Vagina (tissue), 2 donors: ENCODE measurements at regions not wholly inside any gene's neighbourhood (a gene's known extent, or its start where the extent isn't known, plus 50 kb on each side); places are given as distances from the start of the nearest gene placed in this dataset.

Source experiments
- POLR2A ChIP-seq, 2 donors: fragments of 450-650 bp; IDR thresholded peaks; one replicate each; pipeline ENCODE4 v1.6.1; 2017; ENCODE audit warnings: antibody characterized with exemption in 2 of 2, mild to moderate bottlenecking in 2 of 2, moderate library complexity in 2 of 2
- TF ChIP-seq, protein P1 (sequence below), 3 experiments: fragments of 450-650 bp in 2 of 3; fragments of 200-600 bp in 1 of 3; sonication (generic) in 1 of 3; IDR thresholded peaks; one replicate each; pipeline ENCODE4 v1.5.1; 2017 to 2019; ENCODE audit warnings: antibody characterized with exemption in 3 of 3, mild to moderate bottlenecking in 2 of 3, moderate library complexity in 2 of 3

DNA sequence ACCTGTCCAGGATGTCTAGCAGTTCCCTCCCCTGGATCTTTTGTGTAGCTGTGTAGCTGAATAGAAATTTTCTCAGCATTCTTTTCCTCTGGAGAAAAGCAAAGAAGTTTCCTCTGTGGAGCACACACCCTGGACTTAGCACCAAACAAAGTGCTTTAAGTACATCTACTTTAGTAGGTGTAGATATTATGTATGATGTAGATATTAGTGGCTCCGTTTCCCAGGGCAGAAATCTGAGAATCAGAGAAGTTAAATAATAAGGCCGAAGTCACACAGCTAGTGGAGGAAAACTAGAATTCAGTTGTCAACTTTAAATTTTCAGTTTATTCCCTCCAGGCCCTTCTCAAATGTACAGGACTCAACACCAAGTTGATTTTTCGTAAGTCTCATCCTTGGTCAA, 401.7 kb upstream of the NR2F2 start:
- TF ChIP-seq, protein P1, sequence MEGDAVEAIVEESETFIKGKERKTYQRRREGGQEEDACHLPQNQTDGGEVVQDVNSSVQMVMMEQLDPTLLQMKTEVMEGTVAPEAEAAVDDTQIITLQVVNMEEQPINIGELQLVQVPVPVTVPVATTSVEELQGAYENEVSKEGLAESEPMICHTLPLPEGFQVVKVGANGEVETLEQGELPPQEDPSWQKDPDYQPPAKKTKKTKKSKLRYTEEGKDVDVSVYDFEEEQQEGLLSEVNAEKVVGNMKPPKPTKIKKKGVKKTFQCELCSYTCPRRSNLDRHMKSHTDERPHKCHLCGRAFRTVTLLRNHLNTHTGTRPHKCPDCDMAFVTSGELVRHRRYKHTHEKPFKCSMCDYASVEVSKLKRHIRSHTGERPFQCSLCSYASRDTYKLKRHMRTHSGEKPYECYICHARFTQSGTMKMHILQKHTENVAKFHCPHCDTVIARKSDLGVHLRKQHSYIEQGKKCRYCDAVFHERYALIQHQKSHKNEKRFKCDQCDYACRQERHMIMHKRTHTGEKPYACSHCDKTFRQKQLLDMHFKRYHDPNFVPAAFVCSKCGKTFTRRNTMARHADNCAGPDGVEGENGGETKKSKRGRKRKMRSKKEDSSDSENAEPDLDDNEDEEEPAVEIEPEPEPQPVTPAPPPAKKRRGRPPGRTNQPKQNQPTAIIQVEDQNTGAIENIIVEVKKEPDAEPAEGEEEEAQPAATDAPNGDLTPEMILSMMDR (IDR thresholded peaks at IDR 0.05), result no peak
- TF ChIP-seq POLR2A (IDR thresholded peaks at IDR 0.05), result no peak
